Neural cell (in vitro differentiated cells): ENCODE measurements at regions not wholly inside any gene's neighbourhood (a gene's known extent, or its start where the extent isn't known, plus 50 kb on each side); places are given as distances from the start of the nearest gene placed in this dataset.

Experiments
- MXI1 ChIP-seq: fragments of 450-650 bp; conservative IDR thresholded peaks from 2 replicates; pipeline ENCODE4 v1.6.1; 2014; ENCODE audit warnings: antibody characterized with exemption, mild to moderate bottlenecking; ENCODE audit not compliant: poor library complexity, severe bottlenecking
- TF ChIP-seq, protein P1 (sequence below): fragments of 450-650 bp; IDR thresholded peaks from 2 replicates; pipeline ENCODE4 v1.5.1; 2014; ENCODE audit warnings: antibody characterized with exemption, mild to moderate bottlenecking, moderate library complexity; ENCODE audit not compliant: poor library complexity, severe bottlenecking

GRCh38 chr21:15276243-15276642 lies 211.4 kb upstream of the NRIP1 start:
- no peak for TF ChIP-seq MXI1
- TF ChIP-seq, protein P1, sequence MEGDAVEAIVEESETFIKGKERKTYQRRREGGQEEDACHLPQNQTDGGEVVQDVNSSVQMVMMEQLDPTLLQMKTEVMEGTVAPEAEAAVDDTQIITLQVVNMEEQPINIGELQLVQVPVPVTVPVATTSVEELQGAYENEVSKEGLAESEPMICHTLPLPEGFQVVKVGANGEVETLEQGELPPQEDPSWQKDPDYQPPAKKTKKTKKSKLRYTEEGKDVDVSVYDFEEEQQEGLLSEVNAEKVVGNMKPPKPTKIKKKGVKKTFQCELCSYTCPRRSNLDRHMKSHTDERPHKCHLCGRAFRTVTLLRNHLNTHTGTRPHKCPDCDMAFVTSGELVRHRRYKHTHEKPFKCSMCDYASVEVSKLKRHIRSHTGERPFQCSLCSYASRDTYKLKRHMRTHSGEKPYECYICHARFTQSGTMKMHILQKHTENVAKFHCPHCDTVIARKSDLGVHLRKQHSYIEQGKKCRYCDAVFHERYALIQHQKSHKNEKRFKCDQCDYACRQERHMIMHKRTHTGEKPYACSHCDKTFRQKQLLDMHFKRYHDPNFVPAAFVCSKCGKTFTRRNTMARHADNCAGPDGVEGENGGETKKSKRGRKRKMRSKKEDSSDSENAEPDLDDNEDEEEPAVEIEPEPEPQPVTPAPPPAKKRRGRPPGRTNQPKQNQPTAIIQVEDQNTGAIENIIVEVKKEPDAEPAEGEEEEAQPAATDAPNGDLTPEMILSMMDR, result no peak
